ENCODE measurements at regions not wholly inside any gene's neighbourhood (a gene's known extent, or its start where the extent isn't known, plus 50 kb on each side); places are given as distances from the start of the nearest gene placed in this dataset.

- no peak overlapping the region for H3K4me3 ChIP-seq (ENCODE audit: low read depth, low read length)
- no peak for TF ChIP-seq CTCF (conservative IDR thresholded peaks at IDR 0.05; ENCODE audit: low read depth, low read length)
- no peak for DNase-seq (ENCODE audit: low read depth)
Measured at GRCh38 chr7:97373736-97374135, 256.2 kb downstream of the SDHAF3 start.

GRCh38 chr7:97377713-97378112, 260.2 kb downstream of the SDHAF3 start:
- TF ChIP-seq CTCF (conservative IDR thresholded peaks at IDR 0.05; ENCODE audit: low read depth, low read length), result no peak
- no peak overlapping the region for H3K4me3 ChIP-seq (ENCODE audit: low read depth, low read length)
- DNase-seq (ENCODE audit: low read depth), result no peak

GRCh38 chr7:97381815-97382554, 264.5 kb downstream of the SDHAF3 start:
- TF ChIP-seq CTCF (conservative IDR thresholded peaks at IDR 0.05; ENCODE audit: low read depth, low read length), result no peak
- DNase-seq (ENCODE audit: low read depth), result no peak
- no peak overlapping the region for H3K4me3 ChIP-seq (ENCODE audit: low read depth, low read length)

- no peak overlapping the region for H3K4me3 ChIP-seq (ENCODE audit: low read depth, low read length)
- DNase-seq (ENCODE audit: low read depth), result no peak
- no peak for TF ChIP-seq CTCF (conservative IDR thresholded peaks at IDR 0.05; ENCODE audit: low read depth, low read length)
Measured at GRCh38 chr7:97390052-97390451, 272.6 kb downstream of the SDHAF3 start.

GRCh38 chr7:97390915-97391593, 273.6 kb downstream of the SDHAF3 start:
- TF ChIP-seq CTCF (conservative IDR thresholded peaks at IDR 0.05; ENCODE audit: low read depth, low read length), result no peak

GRCh38 chr7:97401398-97401797, 283.9 kb downstream of the SDHAF3 start:
- H3K4me3 ChIP-seq (ENCODE audit: low read depth, low read length), result no peak overlapping the region
- no peak for TF ChIP-seq CTCF (conservative IDR thresholded peaks at IDR 0.05; ENCODE audit: low read depth, low read length)
- DNase-seq (ENCODE audit: low read depth), result peak; percentile 0

More at GRCh38 chr7:97390915-97391593, 273.6 kb downstream of the SDHAF3 start:
- no peak overlapping the region for H3K4me3 ChIP-seq (ENCODE audit: low read depth, low read length)
- DNase-seq (ENCODE audit: low read depth), result no peak
